Activated CD8-positive, alpha-beta T cell treated with anti-CD3 and anti-CD28 coated beads for 36 hours (primary cell): ENCODE measurements at regions not wholly inside any gene's neighbourhood (a gene's known extent, or its start where the extent isn't known, plus 50 kb on each side); places are given as distances from the start of the nearest gene placed in this dataset.

ENCODE experiments used
- ATAC-seq: fragments of 200-7000 bp; cut with Tn5 transposase; one replicate; pipeline ENCODE4 v1.10.0; 2021; ENCODE audit warnings: mild to moderate bottlenecking, moderate library complexity
- CTCF ChIA-PET: fragments of 350-600 bp; sonication (Branson Sonifier 250); formaldehyde crosslinking; loops from one replicate; lab custom pipeline; 2021; ENCODE audit warnings: antibody characterized with exemption; lab: Charles Lee
- POLR2A ChIA-PET: fragments of 350-600 bp; sonication (Branson Sonifier 250); formaldehyde crosslinking; loops from one replicate; lab custom pipeline; 2021; ENCODE audit warnings: antibody characterized with exemption; lab: Charles Lee
- DNase-seq: peaks from one replicate; pipeline ENCODE4 v3.0.0-alpha.2; 2020
- H3K27ac Mint-ChIP-seq: one replicate; pipeline ENCODE4 v1.8.0; 2021; ENCODE audit warnings: mild to moderate bottlenecking, mixed read lengths
- H3K27me3 Mint-ChIP-seq: one replicate; pipeline ENCODE4 v1.8.0; 2021; ENCODE audit warnings: mixed read lengths
- H3K36me3 Mint-ChIP-seq: one replicate; pipeline ENCODE4 v1.8.0; 2021; ENCODE audit warnings: low read depth, mixed read lengths
- H3K4me1 Mint-ChIP-seq: one replicate; pipeline ENCODE4 v1.8.0; 2021; ENCODE audit warnings: low read depth, mixed read lengths
- H3K4me3 Mint-ChIP-seq: one replicate; pipeline ENCODE4 v1.8.0; 2021; ENCODE audit warnings: mild to moderate bottlenecking, moderate library complexity, mixed read lengths
- H3K9me3 Mint-ChIP-seq: one replicate; pipeline ENCODE4 v1.8.0; 2021; ENCODE audit warnings: mixed read lengths
- CTCF ChIP-seq: fragments of 200-600 bp; IDR thresholded peaks from one replicate; pipeline ENCODE4 v1.8.0; 2022; ENCODE audit warnings: antibody characterized with exemption, mild to moderate bottlenecking
- intact Hi-C: fragments of 100-400 bp; cut with micrococcal nuclease; formaldehyde crosslinking; loops from one replicate; pipeline ENCODE4 v1.10.0; 2022

GRCh38 chr1:222390181-222390580 is 157.7 kb downstream of the HHIPL2 start:
- TF ChIP-seq CTCF: no peak
- POLR2A ChIA-PET: no interaction called here
- CTCF ChIA-PET: no interaction called here
- ATAC-seq (no peak), DNase-seq (no peak)
- H3K9me3 Mint-ChIP-seq: no peaks in the 10 kb centered on the region
- peaks cover 3% of the 10 kb centered on the region for H3K4me1 Mint-ChIP-seq
- intact Hi-C loops: no loop called here
- no peak overlapping the region for H3K27ac Mint-ChIP-seq
- H3K36me3 Mint-ChIP-seq: no peaks in the 10 kb centered on the region
- H3K27me3 Mint-ChIP-seq: no peaks in the 10 kb centered on the region
- no peak overlapping the region for H3K4me3 Mint-ChIP-seq

- peaks cover 3% of the 10 kb centered on the region for H3K4me1 Mint-ChIP-seq
- no peak for TF ChIP-seq CTCF
- DNase-seq (peak; percentile 3), ATAC-seq (no peak)
- intact Hi-C loops: no loop called here
- no peak overlapping the region for H3K4me3 Mint-ChIP-seq
- H3K27me3 Mint-ChIP-seq: no peaks in the 10 kb centered on the region
- peaks cover 2% of the 10 kb centered on the region for H3K9me3 Mint-ChIP-seq
- H3K27ac Mint-ChIP-seq: no peak overlapping the region
- ChIA-PET CTCF (no interaction called here), POLR2A (no interaction called here)
- no peaks in the 10 kb centered on the region for H3K36me3 Mint-ChIP-seq
Measured at GRCh38 chr1:222387007-222387814, 160.7 kb downstream of the HHIPL2 start.

- Mint-ChIP-seq H3K27me3 (no peaks in the 10 kb centered on the region), H3K9me3 (peaks cover 2% of the 10 kb centered on the region), H3K4me1 (peaks cover 3% of the 10 kb centered on the region), H3K36me3 (no peaks in the 10 kb centered on the region), H3K27ac (no peak overlapping the region), H3K4me3 (no peak overlapping the region)
- intact Hi-C loops: no loop called here
- DNase-seq: no peak
- ChIA-PET POLR2A (no interaction called here), CTCF (interaction anchor here (0.5 kb wide), 1 partner anchor 830 kb away, joined by 3 read pairs; no protein-coding TSS in a partner anchor)
- TF ChIP-seq CTCF: no peak
- no peak for ATAC-seq
Measured at GRCh38 chr1:222385955-222386354, 161.9 kb downstream of the HHIPL2 start.

GRCh38 chr1:222385262-222385661 is 162.6 kb downstream of the HHIPL2 start:
- CTCF ChIA-PET: no interaction called here
- no peak for TF ChIP-seq CTCF
- Mint-ChIP-seq H3K4me1 (peaks cover under 1% of the 10 kb centered on the region), H3K27ac (no peak overlapping the region), H3K36me3 (no peaks in the 10 kb centered on the region), H3K4me3 (no peak overlapping the region), H3K9me3 (peaks cover 8% of the 10 kb centered on the region), H3K27me3 (no peaks in the 10 kb centered on the region)
- intact Hi-C loops: no loop called here
- DNase-seq: no peak
- no peak for ATAC-seq
- POLR2A ChIA-PET: no interaction called here

- TF ChIP-seq CTCF: no peak
- no peak overlapping the region for H3K4me3 Mint-ChIP-seq
- H3K27me3 Mint-ChIP-seq: no peaks in the 10 kb centered on the region
- H3K9me3 Mint-ChIP-seq: peaks cover 16% of the 10 kb centered on the region
- intact Hi-C loops: no loop called here
- H3K27ac Mint-ChIP-seq: no peak overlapping the region
- DNase-seq (no peak), ATAC-seq (no peak)
- H3K4me1 Mint-ChIP-seq: no peaks in the 10 kb centered on the region
- ChIA-PET CTCF (no interaction called here), POLR2A (no interaction called here)
- H3K36me3 Mint-ChIP-seq: no peaks in the 10 kb centered on the region
Measured at GRCh38 chr1:222384531-222384930, 163.4 kb downstream of the HHIPL2 start.
